Hypothalamus (tissue), 51 donors: ENCODE measurements at regions not wholly inside any gene's neighbourhood (a gene's known extent, or its start where the extent isn't known, plus 50 kb on each side); places are given as distances from the start of the nearest gene placed in this dataset.

Experiments
- DNase-seq, 51 donors: peaks; one replicate each; lab custom pipeline; 2025; lab: John Stamatoyannopoulos, UW

DNA sequence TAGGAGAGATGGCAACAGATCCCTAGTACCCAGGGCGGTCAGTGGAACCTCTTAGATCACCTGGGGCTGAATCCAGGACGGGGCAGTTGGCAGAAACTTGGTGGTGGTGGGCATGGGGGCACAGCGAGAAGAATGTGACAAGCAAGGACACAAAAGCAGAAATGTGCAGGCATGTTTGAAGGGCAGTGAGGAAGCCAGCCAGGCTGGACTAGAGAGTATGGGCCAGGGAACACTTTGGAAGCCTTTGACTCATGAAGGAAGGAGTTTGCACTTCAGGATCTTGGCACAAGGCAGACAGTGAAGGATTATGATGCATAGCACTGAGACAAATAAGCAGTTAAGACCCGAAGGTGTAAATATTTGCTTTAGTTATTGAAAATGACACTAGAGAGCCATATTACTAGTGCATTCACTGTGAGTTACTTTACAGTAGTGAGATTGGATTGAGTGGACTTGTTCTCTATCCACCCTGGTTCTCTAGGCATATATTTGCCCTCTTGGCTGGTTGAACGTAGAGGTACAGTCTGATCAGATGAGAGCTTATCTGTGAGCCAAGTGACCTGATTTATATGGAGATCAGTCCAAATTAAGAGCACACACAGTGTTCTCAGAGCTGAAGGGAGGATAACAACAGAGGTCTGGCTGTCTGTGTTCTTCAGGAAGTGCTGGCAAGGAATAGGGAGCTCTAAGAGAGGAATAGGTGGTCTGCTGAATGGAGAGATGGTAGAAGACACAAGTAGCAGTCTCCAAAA lies 210.4 kb downstream of the SNX19 start:
- DNase-seq, result no peak

DNA sequence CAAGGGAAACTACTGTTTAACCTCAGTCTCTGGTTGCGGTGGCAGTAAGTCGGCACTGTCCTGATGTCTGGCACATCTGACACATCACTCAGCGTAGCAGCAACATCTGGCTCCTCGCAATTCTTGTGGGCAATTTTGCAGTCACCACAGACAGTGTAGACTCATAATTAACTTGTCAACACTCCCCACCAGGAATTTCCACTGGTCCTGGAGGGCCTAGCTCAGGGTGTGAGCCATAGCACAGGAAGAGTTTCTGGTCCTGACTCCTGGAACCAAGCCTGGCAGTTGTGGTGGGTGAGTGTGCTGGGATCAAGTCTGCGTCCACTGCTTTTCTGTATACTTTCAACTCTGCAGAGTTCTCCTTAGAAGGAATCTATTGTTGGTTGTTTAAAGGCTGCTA lies 209.7 kb downstream of the SNX19 start:
- no peak for DNase-seq

DNA sequence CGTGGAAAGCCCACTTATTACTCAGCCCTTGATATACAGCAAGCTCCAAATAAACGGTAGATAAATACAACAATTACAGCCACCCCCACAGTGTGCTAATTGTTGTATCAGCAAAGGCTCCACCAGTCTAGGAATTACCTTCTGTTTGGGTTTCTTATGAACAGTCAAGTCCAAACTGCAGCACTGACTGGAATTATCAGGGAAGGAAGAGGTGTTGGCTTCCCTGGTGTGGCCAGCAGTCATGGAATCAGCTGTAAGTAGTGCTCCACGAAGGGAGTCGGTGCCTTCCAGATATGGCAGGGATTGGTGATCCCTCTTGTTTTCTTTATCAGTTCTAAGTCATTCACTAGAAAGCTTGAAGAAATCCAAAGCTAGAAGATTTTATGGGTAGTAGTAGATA lies 209.1 kb downstream of the SNX19 start:
- no peak for DNase-seq

DNA sequence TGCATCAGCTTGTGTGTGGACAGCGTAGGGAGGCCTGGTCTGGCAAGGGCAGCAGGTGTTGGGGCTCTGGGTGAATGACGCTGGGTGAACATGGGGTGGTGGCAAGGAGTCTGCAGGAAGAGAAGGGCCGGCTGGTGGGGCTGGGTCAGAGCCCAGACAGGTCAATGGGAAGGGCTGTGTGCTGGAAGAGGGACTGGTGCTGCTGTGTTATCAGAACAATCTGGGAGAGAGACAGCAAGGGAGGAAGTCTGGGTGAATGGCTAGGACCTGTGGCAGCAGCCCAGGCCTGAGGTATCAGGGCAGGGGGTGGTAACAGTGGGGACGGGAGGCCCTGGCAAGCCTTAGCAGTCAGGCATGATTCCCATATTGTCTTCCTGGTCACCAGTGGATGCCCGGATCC lies 206.7 kb downstream of the SNX19 start:
- no peak for DNase-seq

DNA sequence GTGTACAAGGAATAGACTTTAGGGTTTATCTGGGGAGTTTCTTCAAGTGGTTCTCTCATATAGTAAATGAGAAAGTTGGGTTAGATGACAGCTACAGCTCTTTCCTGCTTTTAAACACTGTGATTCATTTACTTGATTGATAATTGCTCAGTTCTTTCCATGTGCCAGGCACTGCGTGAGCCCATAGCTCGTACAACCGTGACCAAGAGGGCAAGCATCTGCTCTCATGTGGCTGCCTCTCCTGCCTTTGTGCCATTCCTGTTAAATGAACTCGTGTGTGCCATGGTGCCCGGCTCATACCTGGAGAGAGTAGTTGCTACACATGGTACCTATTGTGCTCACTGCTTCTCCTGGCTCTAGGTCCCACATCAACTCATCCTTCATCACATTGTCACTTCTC lies 206.3 kb downstream of the SNX19 start:
- no peak for DNase-seq

DNA sequence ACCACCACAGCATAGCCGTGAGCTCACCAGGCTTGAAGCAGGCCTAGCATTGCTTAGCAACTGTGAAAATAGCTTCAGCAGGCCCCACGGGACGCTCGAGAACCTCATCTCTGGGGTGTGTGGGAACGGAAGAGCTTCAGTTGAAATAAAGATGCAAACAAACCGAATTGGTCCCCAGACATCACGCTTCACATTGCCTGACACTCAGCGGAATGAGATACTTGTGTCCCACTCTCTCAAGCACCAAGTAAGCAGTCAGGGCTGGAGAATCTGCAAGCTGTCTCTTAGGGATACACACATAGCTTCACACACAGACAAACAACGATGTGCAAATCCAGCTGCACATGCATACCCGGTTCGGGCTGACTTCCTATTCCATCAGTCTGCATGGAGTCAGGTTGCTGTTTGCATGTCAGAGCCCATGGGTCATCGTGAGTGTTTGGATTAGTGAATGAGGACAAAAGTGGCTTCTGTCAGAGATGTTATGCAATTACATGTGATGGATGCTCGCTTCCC lies 205.7 kb downstream of the SNX19 start:
- peak in 1 of 51 donors; percentile 44 for DNase-seq

DNA sequence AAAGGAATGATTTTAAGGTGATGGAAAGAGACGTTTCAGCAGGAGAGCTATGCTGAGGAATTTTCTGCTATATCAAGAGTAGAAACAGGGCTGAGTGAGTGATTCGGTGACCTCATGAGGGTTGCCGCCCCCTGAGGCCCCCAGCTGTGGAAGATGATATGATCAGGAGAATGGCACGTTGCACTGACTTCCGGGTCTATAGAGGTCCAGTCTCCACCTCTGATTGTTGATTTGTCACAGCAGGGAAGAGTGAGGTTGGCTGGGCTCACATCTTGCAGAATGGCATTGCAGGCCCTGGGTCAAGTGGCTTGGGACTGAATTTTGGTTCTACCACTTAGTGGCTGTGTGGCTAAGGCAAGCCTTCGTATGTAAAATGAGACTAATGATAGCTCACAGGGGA lies 205.1 kb downstream of the SNX19 start:
- DNase-seq, result no peak

DNA sequence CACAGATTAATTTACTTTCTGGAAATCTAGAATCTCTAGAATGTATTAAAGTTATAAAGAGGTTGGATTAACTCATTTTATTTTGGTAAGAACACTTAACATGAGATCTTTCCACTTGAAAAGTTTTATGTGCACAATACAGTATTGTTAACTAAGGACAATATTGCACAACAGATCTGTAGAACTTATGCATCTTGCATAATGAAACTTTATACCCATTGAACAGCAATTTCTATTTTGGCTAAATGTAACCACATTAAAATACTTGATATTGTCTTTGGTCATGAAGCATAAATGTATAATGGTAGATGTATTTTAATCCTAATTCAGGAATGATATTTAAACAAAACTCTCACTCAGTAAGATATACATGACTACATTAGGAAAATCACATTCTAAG lies 203.8 kb downstream of the SNX19 start:
- DNase-seq, result no peak

DNA sequence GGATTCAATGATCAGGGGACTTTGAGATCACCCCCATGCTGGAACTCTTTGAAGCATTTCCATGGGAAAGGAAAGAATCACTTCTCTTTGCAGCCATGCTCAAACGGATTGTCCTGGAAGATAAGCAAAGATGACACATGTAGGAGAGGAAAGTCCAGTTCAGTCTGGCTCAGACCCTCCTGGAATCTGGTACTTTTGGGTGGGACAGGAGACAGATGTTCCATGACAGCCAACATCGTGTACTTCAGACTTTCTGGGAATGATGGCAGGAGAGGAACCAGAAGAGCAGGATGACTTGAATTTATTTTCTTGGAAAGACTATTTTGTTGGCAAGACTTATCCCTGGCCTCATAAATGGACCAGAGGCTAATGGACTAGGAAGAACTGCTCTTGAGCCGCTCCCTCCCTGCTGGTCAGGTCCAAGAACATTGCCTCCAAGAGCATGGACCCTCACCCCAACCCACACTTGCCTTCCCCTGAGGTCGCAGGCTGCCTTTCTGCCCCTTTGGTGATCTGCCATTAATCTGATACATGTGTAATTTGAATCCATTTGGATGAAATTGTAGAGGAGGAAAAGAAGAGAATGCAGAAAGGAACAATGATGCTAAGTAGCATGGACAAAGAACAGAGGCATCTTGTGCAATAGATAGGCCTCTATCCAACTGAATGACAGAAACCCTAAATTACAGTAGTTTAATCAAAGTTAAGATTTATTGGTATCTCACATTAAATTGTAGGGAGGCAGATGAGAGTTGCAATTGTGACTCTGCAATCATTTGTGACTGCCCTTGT lies 201.0 kb downstream of the SNX19 start:
- DNase-seq, result no peak

DNA sequence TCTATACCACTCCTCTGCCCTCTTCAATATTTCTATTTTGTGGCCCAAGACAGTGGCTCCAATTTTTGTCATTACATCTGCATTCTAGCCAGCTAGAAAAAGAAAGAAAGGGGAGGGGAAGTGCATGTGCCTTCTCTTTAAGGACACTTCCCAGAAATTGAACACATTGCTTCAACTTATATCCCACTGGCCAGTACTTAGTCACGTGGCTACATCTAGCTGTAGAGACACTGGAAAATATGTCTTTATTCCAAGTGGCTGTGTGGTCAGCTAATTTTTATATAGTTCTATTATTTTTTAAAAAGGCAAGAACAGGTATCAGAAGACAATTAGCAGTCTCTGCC lies 200.4 kb downstream of the SNX19 start:
- no peak for DNase-seq

DNA sequence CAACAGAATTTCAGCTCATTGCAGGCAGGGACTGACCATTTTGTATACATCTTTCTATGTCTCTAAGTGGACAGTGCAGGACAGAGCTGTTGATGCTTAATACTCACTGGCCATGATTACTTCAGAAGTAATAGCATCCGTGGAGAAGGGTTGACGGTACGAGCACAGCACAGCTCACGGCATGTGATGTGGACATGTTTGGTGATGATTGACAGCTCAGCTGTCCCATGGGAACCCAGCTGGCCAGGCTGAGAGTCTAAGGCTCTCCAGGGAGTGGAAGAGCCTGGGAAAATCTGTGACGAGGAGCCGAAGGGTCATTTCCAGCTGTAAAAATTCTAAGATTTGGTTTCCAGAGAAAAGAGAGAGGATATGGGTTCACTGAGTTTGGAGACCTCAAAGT lies 198.2 kb downstream of the SNX19 start:
- no peak for DNase-seq

DNA sequence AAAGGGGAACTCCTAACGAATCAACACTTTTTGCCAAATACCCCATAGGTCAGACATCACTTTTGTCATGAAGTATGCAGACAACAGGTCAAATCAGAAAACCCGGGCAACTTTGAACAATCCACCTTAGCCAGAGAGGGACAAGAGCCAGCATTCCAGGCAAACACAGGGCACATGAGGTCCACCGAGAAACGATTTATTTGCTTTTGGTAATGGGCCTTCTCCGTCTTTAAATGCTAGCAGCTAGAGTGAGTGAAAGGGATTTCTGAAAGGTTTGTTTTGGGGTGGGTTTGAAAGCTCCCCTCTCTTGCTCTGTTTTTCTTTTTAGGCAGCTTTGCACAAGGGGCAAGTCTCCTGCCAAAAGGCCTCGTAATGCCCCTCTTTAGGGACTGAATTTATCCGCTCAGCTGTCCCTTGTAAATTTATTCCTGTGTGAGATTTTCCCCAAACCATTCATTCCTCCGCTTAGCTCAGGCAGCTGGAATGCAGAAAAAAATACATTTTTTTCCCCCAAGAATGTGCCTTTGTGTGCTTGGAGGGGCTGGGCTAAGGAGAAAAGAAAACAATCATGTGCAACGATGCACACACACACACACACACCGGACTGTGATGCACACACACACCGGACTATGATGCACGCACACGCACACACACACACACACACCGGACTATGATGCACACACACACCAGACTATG lies 196.9 kb downstream of the SNX19 start:
- DNase-seq, result no peak

DNA sequence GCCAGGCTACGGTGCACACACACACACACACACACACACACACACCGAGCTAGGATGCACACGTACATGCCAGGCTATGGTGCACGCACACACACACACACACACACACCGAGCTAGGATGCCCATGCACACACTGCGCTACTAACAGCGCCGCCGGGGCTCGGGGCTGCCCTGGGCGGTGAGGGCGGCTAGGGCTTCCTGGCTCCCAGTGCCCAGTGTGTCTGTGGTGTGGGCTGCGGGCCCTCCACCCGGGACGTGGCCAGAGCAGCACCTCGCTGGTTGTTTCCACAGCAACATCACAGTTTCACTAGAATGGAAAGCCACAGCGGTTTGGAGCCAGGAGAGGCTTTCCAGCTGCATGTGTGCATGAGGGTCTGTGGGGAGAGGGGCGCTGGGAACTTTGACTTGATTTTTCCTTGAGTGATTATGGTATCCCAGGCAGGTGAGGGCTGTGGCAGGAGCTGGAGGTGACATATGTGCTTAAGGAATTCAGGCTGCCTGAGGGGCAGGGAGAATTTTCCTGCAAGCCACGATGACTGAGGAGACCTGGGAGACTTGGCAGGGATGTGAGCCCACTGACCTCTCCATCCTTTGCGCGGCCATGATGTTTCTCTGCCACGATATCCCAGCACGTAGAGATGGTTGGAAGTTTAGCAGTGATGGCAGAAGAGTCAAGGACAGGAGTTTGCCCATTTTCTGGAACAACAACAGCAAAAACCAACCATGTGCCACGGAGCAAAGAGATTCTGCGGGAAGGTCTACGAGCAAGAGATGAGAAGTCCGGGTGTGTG lies 195.9 kb downstream of the SNX19 start:
- DNase-seq, result no peak

DNA sequence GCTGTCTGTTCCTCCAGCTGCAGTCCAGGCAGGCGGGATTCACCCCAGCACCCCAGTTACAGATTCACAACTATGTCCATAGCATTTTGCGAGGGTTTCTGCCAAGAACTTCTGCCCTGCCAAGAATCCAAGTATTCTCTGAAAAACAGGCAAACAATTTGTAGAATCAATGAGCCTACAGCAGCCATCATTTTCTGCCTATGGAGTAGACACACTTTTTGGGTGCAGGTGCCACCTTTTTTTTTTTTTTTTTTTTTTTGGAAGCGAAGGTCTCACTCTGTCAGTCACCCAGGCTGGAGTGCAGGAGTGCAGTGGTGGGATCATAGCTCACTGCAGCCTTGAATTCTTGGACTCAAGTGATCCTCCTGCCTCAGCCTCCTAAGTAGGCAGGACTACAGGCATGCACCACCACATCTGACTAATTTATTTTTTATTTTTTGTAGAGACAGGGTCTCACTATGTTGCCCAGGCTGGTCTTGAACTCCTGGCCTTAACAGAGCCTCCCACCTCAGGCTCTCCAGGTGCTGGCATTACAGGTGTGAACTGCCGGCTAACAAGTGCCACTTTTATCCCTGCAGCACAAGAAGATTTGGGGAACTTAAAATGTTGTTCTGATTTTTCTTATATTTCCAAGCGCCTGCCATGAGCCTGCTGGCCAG lies 195.1 kb downstream of the SNX19 start:
- DNase-seq, result no peak

DNA sequence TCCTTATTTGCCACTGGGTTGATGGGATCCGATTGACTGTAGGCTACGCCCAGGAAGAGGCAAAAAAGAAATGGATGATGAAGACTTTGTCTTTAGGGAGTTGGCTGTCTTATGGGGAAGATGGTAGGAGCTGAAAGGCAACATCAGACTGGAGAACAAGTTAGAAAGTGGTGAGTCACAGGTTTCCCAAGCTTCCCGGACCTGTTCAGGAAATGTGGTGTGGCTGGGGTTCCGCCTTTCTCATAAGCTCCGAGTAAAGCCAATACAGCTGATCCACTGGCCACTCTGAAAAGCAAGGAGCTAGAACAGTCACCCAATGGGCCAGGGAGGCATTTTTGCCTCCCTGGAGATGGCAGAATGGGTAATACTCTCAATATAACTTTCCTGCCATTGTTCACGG lies 194.5 kb downstream of the SNX19 start:
- no peak for DNase-seq

DNA sequence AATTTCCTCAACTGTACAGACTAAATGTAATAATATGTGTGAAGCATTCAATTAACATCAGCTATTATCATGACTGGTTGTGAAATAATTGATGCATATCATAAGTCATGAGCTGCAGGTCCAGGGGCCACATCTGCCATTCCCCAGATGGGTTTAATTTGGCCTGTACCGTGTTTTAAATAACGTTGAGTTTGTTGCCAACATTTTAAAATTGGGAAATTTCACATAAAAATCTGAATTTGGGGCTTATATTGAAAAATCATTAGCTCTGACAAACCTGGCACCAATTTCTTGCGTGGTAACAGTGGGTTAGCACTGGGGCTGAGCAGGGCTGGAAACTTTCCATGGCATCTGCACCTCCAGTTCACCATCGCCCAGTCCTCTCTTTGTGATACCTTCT lies 193.9 kb downstream of the SNX19 start:
- no peak for DNase-seq

DNA sequence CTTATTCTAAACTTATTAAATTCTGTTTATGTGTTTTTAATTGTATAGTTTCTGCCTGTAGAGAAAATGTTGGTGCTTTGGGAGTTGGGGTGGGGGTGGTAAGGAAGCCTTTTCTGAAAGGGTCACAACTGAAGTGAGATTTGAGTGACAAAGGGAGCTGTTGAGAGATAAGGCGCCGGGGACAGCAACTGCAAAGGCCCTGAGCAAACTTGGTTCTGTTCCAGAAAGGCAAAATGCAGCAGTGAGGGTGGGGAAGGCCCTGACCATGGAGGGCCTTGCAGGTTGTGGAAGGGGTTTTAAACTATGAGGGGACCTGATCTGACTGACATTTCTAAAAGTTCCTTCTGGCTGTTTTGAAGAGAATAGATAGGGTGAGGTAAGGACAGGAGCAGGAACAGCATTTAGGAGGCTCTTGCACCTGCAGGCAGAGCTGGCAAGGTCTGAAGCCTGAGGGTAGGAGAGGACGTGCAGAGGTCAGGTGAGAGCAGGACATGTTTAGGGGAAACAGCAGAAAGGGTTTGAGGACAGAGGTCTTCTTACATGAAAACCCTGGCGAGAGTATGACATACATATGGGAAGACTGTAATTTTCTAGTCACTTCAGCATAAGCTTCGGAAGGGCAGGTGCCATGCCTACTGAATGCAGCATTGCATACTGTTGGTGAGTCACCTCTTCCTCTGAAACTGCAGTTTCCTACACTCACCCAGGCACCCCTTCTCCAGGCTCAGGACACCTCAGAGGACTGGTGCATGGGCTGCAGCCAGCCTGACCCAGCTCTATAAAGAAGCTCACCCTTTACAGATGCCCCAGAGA lies 190.7 kb downstream of the SNX19 start:
- no peak for DNase-seq

DNA sequence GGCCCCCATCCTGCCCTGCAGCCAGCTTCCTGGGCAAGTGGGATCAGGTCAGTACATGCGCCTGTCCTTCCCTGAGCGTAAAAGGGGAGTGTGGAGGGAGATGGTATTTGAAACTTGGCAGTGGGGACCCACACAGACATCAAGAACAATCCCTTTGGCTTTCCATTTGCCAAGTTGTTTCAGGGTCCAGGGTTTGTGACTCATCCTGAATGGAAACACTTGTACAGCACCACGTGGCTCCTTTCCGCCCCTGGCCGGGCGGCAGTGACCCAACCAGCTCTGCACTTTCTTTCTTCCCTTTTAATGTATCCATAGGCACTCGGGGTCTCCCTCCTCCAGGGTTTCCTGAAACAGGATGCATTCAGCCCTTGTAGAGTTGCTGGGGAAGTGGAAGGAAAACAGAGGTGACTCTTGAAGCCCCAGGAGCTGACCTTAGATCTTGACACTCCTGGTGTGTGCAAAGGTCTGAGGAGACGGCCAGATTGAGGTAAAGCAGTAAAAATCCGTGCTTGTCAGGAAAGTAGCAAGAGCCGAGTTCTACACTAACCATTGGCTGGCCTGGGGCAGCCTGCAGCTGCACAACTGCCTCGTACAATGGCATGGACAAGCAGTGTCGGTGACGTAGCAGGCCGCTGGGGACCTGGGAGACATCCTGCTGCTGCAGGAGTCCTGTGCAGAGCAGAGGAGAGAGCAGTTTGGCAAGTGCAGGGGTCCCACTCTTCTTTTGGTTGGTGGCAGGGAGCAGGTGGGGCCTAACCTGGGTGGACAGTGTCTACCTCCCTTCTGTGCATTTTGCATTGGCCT lies 189.8 kb downstream of the SNX19 start:
- peak in 5 of 51 donors; percentile 4 to 21 (median 10) for DNase-seq
